ENCODE measurements at regions not wholly inside any gene's neighbourhood (a gene's known extent, or its start where the extent isn't known, plus 50 kb on each side); places are given as distances from the start of the nearest gene placed in this dataset.

GRCh38 chr9:10869687-10870086 is 256.9 kb upstream of the PTPRD start:
- Histone ChIP-seq H3K79me2 (ENCODE audit: low read depth) (no peaks in the 10 kb centered on the region), H3K36me3 (ENCODE audit: low read depth) (no peaks in the 10 kb centered on the region), H3K4me1 (replicated peaks; ENCODE audit: insufficient read depth) (no peaks in the 10 kb centered on the region), H3K4me3 (no peak overlapping the region), H3F3A (ENCODE audit: insufficient read depth, low read depth) (no peaks in the 10 kb centered on the region), H2AFZ (no peak overlapping the region), H4K20me1 (ENCODE audit: insufficient read depth) (no peaks in the 10 kb centered on the region), H3K4me2 (no peak overlapping the region), H3K27me3 (ENCODE audit: insufficient read depth, low read depth) (no peaks in the 10 kb centered on the region), H3K9me2 (ENCODE audit: insufficient read depth) (no peaks in the 10 kb centered on the region), H3K9me3 (ENCODE audit: insufficient read depth, low read depth) (no peaks in the 10 kb centered on the region), H3K27ac (no peak overlapping the region)
- POLR2A ChIA-PET (ENCODE audit: unreplicated experiment), result no interaction called here
- TF ChIP-seq EZH2 (IDR thresholded peaks at IDR 0.05; ENCODE audit: low read depth), result no peak
- TF ChIP-seq, protein P1, sequence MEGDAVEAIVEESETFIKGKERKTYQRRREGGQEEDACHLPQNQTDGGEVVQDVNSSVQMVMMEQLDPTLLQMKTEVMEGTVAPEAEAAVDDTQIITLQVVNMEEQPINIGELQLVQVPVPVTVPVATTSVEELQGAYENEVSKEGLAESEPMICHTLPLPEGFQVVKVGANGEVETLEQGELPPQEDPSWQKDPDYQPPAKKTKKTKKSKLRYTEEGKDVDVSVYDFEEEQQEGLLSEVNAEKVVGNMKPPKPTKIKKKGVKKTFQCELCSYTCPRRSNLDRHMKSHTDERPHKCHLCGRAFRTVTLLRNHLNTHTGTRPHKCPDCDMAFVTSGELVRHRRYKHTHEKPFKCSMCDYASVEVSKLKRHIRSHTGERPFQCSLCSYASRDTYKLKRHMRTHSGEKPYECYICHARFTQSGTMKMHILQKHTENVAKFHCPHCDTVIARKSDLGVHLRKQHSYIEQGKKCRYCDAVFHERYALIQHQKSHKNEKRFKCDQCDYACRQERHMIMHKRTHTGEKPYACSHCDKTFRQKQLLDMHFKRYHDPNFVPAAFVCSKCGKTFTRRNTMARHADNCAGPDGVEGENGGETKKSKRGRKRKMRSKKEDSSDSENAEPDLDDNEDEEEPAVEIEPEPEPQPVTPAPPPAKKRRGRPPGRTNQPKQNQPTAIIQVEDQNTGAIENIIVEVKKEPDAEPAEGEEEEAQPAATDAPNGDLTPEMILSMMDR (conservative IDR thresholded peaks at IDR 0.05), result no peak
- no peak for DNase-seq
- BruUV-seq (replicated peaks), result no TSS peak
- CTCF ChIA-PET, result no interaction called here
- intact Hi-C loops (cut with micrococcal nuclease; ENCODE audit: unreplicated experiment), result no loop called here

DNA sequence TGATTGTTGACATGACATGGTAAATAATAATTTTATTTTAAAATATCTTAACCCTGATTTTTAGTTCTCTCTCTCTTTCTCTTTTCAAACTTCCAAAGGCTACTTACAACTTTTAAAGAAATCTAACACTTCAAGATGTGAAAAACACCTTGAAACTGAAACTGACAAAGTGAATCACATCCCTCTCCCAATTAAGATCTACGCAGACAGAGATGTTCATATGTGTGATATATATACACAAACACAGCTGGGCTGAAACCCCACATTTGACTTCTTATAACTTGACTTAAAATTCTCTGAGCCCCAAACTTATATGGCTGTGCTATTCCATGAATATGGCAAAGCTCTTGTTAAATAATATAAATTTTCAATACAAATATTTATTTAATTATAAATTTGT is 261.2 kb upstream of the PTPRD start:
- DNase-seq, result no peak
- ChIA-PET POLR2A (ENCODE audit: unreplicated experiment) (no interaction called here), CTCF (no interaction called here)
- no peaks in the 10 kb centered on the region for H3F3A ChIP-seq (ENCODE audit: insufficient read depth, low read depth)
- no peak overlapping the region for H2AFZ ChIP-seq
- H3K27me3 ChIP-seq (ENCODE audit: insufficient read depth, low read depth), result no peaks in the 10 kb centered on the region
- no peak overlapping the region for H3K4me2 ChIP-seq
- no peaks in the 10 kb centered on the region for H3K9me3 ChIP-seq (ENCODE audit: insufficient read depth, low read depth)
- no peaks in the 10 kb centered on the region for H3K9me2 ChIP-seq (ENCODE audit: insufficient read depth)
- H3K27ac ChIP-seq, result no peak overlapping the region
- H3K4me3 ChIP-seq, result no peak overlapping the region
- intact Hi-C loops (cut with micrococcal nuclease; ENCODE audit: unreplicated experiment), result no loop called here
- no peaks in the 10 kb centered on the region for H3K36me3 ChIP-seq (ENCODE audit: low read depth)
- H3K79me2 ChIP-seq (ENCODE audit: low read depth), result no peaks in the 10 kb centered on the region
- BruUV-seq (replicated peaks), result no TSS peak
- no peaks in the 10 kb centered on the region for H4K20me1 ChIP-seq (ENCODE audit: insufficient read depth)
- no peaks in the 10 kb centered on the region for H3K4me1 ChIP-seq (replicated peaks; ENCODE audit: insufficient read depth)
- TF ChIP-seq, protein P1 (conservative IDR thresholded peaks at IDR 0.05), result no peak
- TF ChIP-seq EZH2 (IDR thresholded peaks at IDR 0.05; ENCODE audit: low read depth), result no peak

- POLR2A ChIA-PET (ENCODE audit: unreplicated experiment), result no interaction called here
- Histone ChIP-seq H3K4me1 (replicated peaks; ENCODE audit: insufficient read depth) (no peaks in the 10 kb centered on the region), H3K27me3 (ENCODE audit: insufficient read depth, low read depth) (no peaks in the 10 kb centered on the region), H3K4me2 (no peak overlapping the region), H4K20me1 (ENCODE audit: insufficient read depth) (no peaks in the 10 kb centered on the region), H3K4me3 (no peak overlapping the region), H2AFZ (no peak overlapping the region), H3F3A (ENCODE audit: insufficient read depth, low read depth) (no peaks in the 10 kb centered on the region), H3K79me2 (ENCODE audit: low read depth) (no peaks in the 10 kb centered on the region), H3K9me2 (ENCODE audit: insufficient read depth) (no peaks in the 10 kb centered on the region), H3K36me3 (ENCODE audit: low read depth) (no peaks in the 10 kb centered on the region), H3K27ac (no peak overlapping the region), H3K9me3 (ENCODE audit: insufficient read depth, low read depth) (no peaks in the 10 kb centered on the region)
- no TSS peak for BruUV-seq (replicated peaks)
- no peak for DNase-seq
- CTCF ChIA-PET, result no interaction called here
- intact Hi-C loops (cut with micrococcal nuclease; ENCODE audit: unreplicated experiment), result no loop called here
- TF ChIP-seq, protein P1 (conservative IDR thresholded peaks at IDR 0.05), result no peak
- TF ChIP-seq EZH2 (IDR thresholded peaks at IDR 0.05; ENCODE audit: low read depth), result no peak
Measured at GRCh38 chr9:10875752-10876151, 262.9 kb upstream of the PTPRD start.

Measured in PC-9 (cell line).